B cell (primary cell): ENCODE measurements at regions not wholly inside any gene's neighbourhood (a gene's known extent, or its start where the extent isn't known, plus 50 kb on each side); places are given as distances from the start of the nearest gene placed in this dataset.

Source experiments
- ATAC-seq: fragments of 200-7000 bp; cut with Tn5 transposase; one replicate; pipeline ENCODE4 v1.10.0; 2021; ENCODE audit warnings: low read depth, mild to moderate bottlenecking, moderate number of reproducible peaks, moderate library complexity
- CTCF ChIA-PET: fragments of 350-600 bp; sonication (Branson Sonifier 250); formaldehyde crosslinking; loops from one replicate; lab custom pipeline; 2021; ENCODE audit warnings: antibody characterized with exemption, inconsistent platforms; lab: Charles Lee
- POLR2A ChIA-PET: fragments of 350-600 bp; sonication (Branson Sonifier 250); formaldehyde crosslinking; loops from one replicate; lab custom pipeline; 2021; ENCODE audit warnings: antibody characterized with exemption; lab: Charles Lee
- DNase-seq: peaks from one replicate; pipeline ENCODE4 v3.0.0; 2013
- H2AFZ ChIP-seq: 2 replicates; pipeline ENCODE4 v1.6.1; 2012; ENCODE audit warnings: mild to moderate bottlenecking, low read depth, low read length; ENCODE audit not compliant: insufficient read depth, poor library complexity, severe bottlenecking
- H3K27ac ChIP-seq, 2 donors: 1 replicate in 1 of 2; 2 replicates in 1 of 2; pipeline ENCODE4 v1.5.1; 2012 to 2013; ENCODE audit warnings: low read length in 2 of 2, mild to moderate bottlenecking in 2 of 2, moderate library complexity in 1 of 2
- H3K27me3 ChIP-seq, 4 experiments: fragments of 200-600 bp in 1 of 4; sonication (generic) in 1 of 4; replicated peaks in 1 of 4; 1 replicate in 2 of 4; 2 replicates in 2 of 4; pipeline versions ENCODE4 v1.6.1 to v1.7.0; 2013 to 2016; ENCODE audit warnings: low read length in 3 of 4, mild to moderate bottlenecking in 2 of 4, mixed read lengths in 1 of 4, moderate library complexity in 1 of 4; ENCODE audit not compliant: insufficient read depth in 4 of 4, control insufficient read depth in 3 of 4; ENCODE audit errors: control extremely low read depth in 1 of 4
- H3K36me3 ChIP-seq, 2 experiments: replicated peaks in 1 of 2; 1 replicate in 1 of 2; 2 replicates in 1 of 2; pipeline versions ENCODE4 v1.6.1 to v1.7.1; 2013; ENCODE audit warnings: low read length in 1 of 2; ENCODE audit not compliant: insufficient read depth in 2 of 2, control insufficient read depth in 1 of 2; ENCODE audit errors: control extremely low read depth in 1 of 2, extremely low read depth in 1 of 2
- H3K4me1 ChIP-seq, 2 donors: fragments of 200-600 bp in 1 of 2; sonication (generic) in 1 of 2; 1 replicate in 1 of 2; 2 replicates in 1 of 2; pipeline versions ENCODE4 v1.5.1 to v1.6.1; 2013 to 2017; ENCODE audit warnings: low read length in 2 of 2; ENCODE audit not compliant: control insufficient read depth in 2 of 2, insufficient read depth in 2 of 2
- H3K4me2 ChIP-seq: replicated peaks from 2 replicates; pipeline ENCODE3; 2012; ENCODE audit warnings: mild to moderate bottlenecking, low read depth, low read length; ENCODE audit not compliant: poor library complexity, severe bottlenecking
- H3K4me3 ChIP-seq, 5 experiments: fragments of 200-600 bp in 1 of 5; sonication (generic) in 1 of 5; 1 replicate in 3 of 5; 2 replicates in 2 of 5; pipeline versions ENCODE4 v1.5.1 to v1.7.0; 2011 to 2016; ENCODE audit warnings: low read length in 4 of 5, mild to moderate bottlenecking in 4 of 5, low read depth in 2 of 5, control low read depth in 1 of 5, moderate library complexity in 1 of 5; ENCODE audit not compliant: insufficient read depth in 1 of 5; ENCODE audit errors: control extremely low read depth in 1 of 5, extremely low read depth in 1 of 5
- H3K79me2 ChIP-seq: fragments of 200-600 bp; sonication (generic); one replicate; pipeline ENCODE4 v1.6.0; 2016; ENCODE audit warnings: low read length; ENCODE audit not compliant: control insufficient read depth, insufficient read depth
- H3K9ac ChIP-seq: fragments of 200-600 bp; sonication (generic); 2 replicates; pipeline ENCODE4 v1.6.1; 2017; ENCODE audit warnings: mild to moderate bottlenecking, low read length, moderate library complexity
- H3K9me3 ChIP-seq, 3 donors: one replicate each; pipeline versions ENCODE4 v1.6.1 to v1.7.1; 2013; ENCODE audit warnings: low read length in 2 of 3; ENCODE audit not compliant: control insufficient read depth in 2 of 3, insufficient read depth in 1 of 3; ENCODE audit errors: control extremely low read depth in 1 of 3
- H4K20me1 ChIP-seq: 2 replicates; pipeline ENCODE4 v1.6.0; 2012; ENCODE audit warnings: mild to moderate bottlenecking, low read length; ENCODE audit not compliant: insufficient read depth, control insufficient read depth, poor library complexity, severe bottlenecking
- H3K27ac Mint-ChIP-seq: one replicate; pipeline ENCODE4 v1.8.0; 2021; ENCODE audit warnings: mixed read lengths
- H3K27me3 Mint-ChIP-seq: one replicate; pipeline ENCODE4 v1.8.0; 2021; ENCODE audit warnings: mixed read lengths
- H3K4me1 Mint-ChIP-seq: one replicate; pipeline ENCODE4 v1.8.0; 2021; ENCODE audit warnings: mixed read lengths
- H3K4me3 Mint-ChIP-seq: one replicate; pipeline ENCODE4 v1.8.0; 2021; ENCODE audit warnings: mixed read lengths
- H3K9me3 Mint-ChIP-seq: one replicate; pipeline ENCODE4 v1.8.0; 2022; ENCODE audit warnings: mixed read lengths; ENCODE audit not compliant: insufficient read depth
- CTCF ChIP-seq: fragments of 200-600 bp; IDR thresholded peaks from one replicate; pipeline ENCODE4 v1.8.0; 2022; ENCODE audit warnings: antibody characterized with exemption, mild to moderate bottlenecking
- EZH2 ChIP-seq: IDR thresholded peaks from 2 replicates; pipeline ENCODE4 v1.6.1; 2012; ENCODE audit warnings: borderline replicate concordance, low read depth, mild to moderate bottlenecking, moderate library complexity, low read length; ENCODE audit not compliant: insufficient read depth, poor library complexity, severe bottlenecking
- WGBS: methylation state at CpG from one replicate; pipeline ENCODE4 v1.1.5; 2013; ENCODE audit warnings: missing lambda C conversion rate; ENCODE audit not compliant: insufficient coverage; 5-methylcytosine and 5-hydroxymethylcytosine counted together
- intact Hi-C: fragments of 100-400 bp; cut with micrococcal nuclease; formaldehyde crosslinking; loops from one replicate; pipeline ENCODE4 v1.10.0; 2022

DNA sequence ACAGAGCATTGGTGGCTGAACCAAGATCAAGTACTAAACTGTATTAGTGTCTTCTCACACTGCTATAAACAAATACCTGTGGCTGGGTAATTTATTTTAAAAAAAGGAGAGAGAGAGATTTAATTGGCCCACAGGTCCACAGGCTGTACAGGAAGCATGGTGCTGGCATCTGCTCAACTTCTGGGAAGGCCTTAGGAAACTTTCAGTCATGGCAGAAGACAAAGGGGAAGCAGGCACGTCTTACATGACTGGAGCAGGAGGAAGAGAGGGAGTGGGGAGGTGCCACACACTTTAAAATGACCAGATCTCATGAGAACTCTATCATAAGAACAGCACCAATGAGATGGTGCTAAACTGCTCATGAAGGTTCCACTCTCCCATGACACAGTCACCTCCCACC lies 95.2 kb upstream of the JCAD start:
- H3K4me3 ChIP-seq, result no peak overlapping the region
- no peak overlapping the region for H3K4me2 ChIP-seq
- no peak overlapping the region for H3K27ac Mint-ChIP-seq
- no peaks in the 10 kb centered on the region for H3K79me2 ChIP-seq
- H3K4me1 Mint-ChIP-seq, result no peaks in the 10 kb centered on the region
- no peak overlapping the region for H3K27ac ChIP-seq
- no peak overlapping the region for H3K9ac ChIP-seq
- no peak overlapping the region for H2AFZ ChIP-seq
- TF ChIP-seq EZH2 (no peak), CTCF (no peak)
- peaks cover 2% of the 10 kb centered on the region for H3K9me3 Mint-ChIP-seq
- H4K20me1 ChIP-seq, result no peaks in the 10 kb centered on the region
- POLR2A ChIA-PET, result no interaction called here
- 71% methylated on average over 1 of the region's 1 CpG for WGBS
- CTCF ChIA-PET, result no interaction called here
- no peaks in the 10 kb centered on the region for H3K9me3 ChIP-seq
- H3K4me1 ChIP-seq, result no peaks in the 10 kb centered on the region
- DNase-seq (no peak), ATAC-seq (no peak)
- H3K4me3 Mint-ChIP-seq, result no peak overlapping the region
- peaks cover 20% of the 10 kb centered on the region for H3K27me3 Mint-ChIP-seq
- no peaks in the 10 kb centered on the region for H3K36me3 ChIP-seq
- H3K27me3 ChIP-seq, result peaks cover 0 to 4% (median 0%) of the 10 kb centered on the region in 4 experiments
- intact Hi-C loops, result no loop called here

DNA sequence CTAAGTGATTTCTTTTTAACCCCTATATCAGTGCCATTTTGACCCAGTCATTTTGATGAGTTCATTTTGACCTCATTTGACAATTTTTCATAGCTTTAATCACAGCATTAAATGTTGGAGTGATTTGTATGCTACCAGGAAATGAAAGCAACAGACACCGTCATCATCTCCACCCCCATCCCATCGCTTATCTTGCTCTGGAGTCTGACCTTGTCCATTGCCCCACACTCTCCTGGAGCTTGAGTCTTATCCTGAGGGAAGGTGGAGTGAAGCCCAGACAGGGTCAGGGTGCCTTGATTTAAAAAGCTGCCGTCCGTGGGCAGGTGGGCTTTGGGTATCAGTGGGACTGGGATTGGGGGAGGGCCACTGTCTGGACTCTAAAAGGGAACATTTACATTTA lies 94.7 kb upstream of the JCAD start:
- Histone ChIP-seq H3K27ac (no peak overlapping the region), H2AFZ (no peak overlapping the region), H3K36me3 (no peaks in the 10 kb centered on the region), H3K79me2 (no peaks in the 10 kb centered on the region), H3K4me1 (no peaks in the 10 kb centered on the region), H3K9ac (no peak overlapping the region), H3K9me3 (no peaks in the 10 kb centered on the region), H3K4me2 (no peak overlapping the region), H3K27me3 (peaks cover 0 to 4% (median 0%) of the 10 kb centered on the region in 4 experiments), H3K4me3 (no peak overlapping the region), H4K20me1 (no peaks in the 10 kb centered on the region)
- ChIA-PET POLR2A (no interaction called here), CTCF (no interaction called here)
- DNase-seq, result no peak
- Mint-ChIP-seq H3K4me3 (no peak overlapping the region), H3K27ac (no peak overlapping the region), H3K4me1 (no peaks in the 10 kb centered on the region), H3K27me3 (peaks cover 17% of the 10 kb centered on the region), H3K9me3 (peaks cover 4% of the 10 kb centered on the region)
- intact Hi-C loops, result no loop called here
- ATAC-seq, result no peak
- 100% methylated on average over 2 of the region's 4 CpGs for WGBS
- TF ChIP-seq CTCF (no peak), EZH2 (no peak)
